H9 (cell line): ENCODE measurements at regions not wholly inside any gene's neighbourhood (a gene's known extent, or its start where the extent isn't known, plus 50 kb on each side); places are given as distances from the start of the nearest gene placed in this dataset.

Experiments used
- DNase-seq: peaks from one replicate; pipeline ENCODE4 v3.0.0-alpha.2; 2017
- H2AFZ ChIP-seq: one replicate; pipeline ENCODE4 v1.6.1; 2013; ENCODE audit warnings: mild to moderate bottlenecking, low read length, control low read depth, moderate library complexity
- H2AK5ac ChIP-seq: 2 replicates; pipeline ENCODE4 v1.6.1; 2013; ENCODE audit warnings: low read length, control low read depth, mixed read lengths; ENCODE audit not compliant: insufficient read length
- H2BK120ac ChIP-seq: one replicate; pipeline ENCODE4 v1.6.1; 2013; ENCODE audit warnings: low read depth, mild to moderate bottlenecking, low read length, control low read depth, inconsistent platforms; ENCODE audit not compliant: poor library complexity, severe bottlenecking
- H2BK12ac ChIP-seq: 2 replicates; pipeline ENCODE4 v1.6.1; 2013; ENCODE audit warnings: low read length, control low read depth, mixed read lengths, low read depth; ENCODE audit not compliant: insufficient read length
- H2BK15ac ChIP-seq: 2 replicates; pipeline ENCODE4 v1.6.1; 2013; ENCODE audit warnings: low read depth, low read length, control low read depth
- H2BK20ac ChIP-seq: one replicate; pipeline ENCODE4 v1.6.1; 2013; ENCODE audit warnings: low read depth, mild to moderate bottlenecking, low read length, control low read depth, inconsistent platforms; ENCODE audit not compliant: poor library complexity, severe bottlenecking
- H2BK5ac ChIP-seq: 2 replicates; pipeline ENCODE4 v1.6.1; 2013; ENCODE audit warnings: low read length, control low read depth, mixed read lengths; ENCODE audit not compliant: insufficient read length
- H3K14ac ChIP-seq: 2 replicates; pipeline ENCODE4 v1.6.1; 2013; ENCODE audit warnings: low read length, control low read depth; ENCODE audit not compliant: insufficient read depth
- H3K18ac ChIP-seq: 2 replicates; pipeline ENCODE4 v1.6.1; 2013; ENCODE audit warnings: low read depth, mild to moderate bottlenecking, mixed read lengths, low read length, control low read depth; ENCODE audit not compliant: insufficient read length
- H3K23ac ChIP-seq: 2 replicates; pipeline ENCODE4 v1.6.1; 2013; ENCODE audit warnings: low read length, control low read depth, mixed read lengths, low read depth; ENCODE audit not compliant: insufficient read length
- H3K23me2 ChIP-seq: 2 replicates; pipeline ENCODE4 v1.6.1; 2013; ENCODE audit warnings: low read depth, mild to moderate bottlenecking, mixed read lengths, low read length, control low read depth; ENCODE audit not compliant: insufficient read length, poor library complexity, severe bottlenecking
- H3K27ac ChIP-seq: 2 replicates; pipeline ENCODE4 v1.5.1; 2013; ENCODE audit warnings: low read length, control low read depth, mixed read lengths, low read depth; ENCODE audit not compliant: insufficient read length
- H3K27me3 ChIP-seq: 2 replicates; pipeline ENCODE4 v1.6.1; 2013; ENCODE audit warnings: low read length, control low read depth, inconsistent platforms; ENCODE audit not compliant: insufficient read depth
- H3K4ac ChIP-seq: 2 replicates; pipeline ENCODE4 v1.6.1; 2013; ENCODE audit warnings: low read depth, mild to moderate bottlenecking, control low read depth, inconsistent platforms, low read length, moderate library complexity
- H3K4me1 ChIP-seq: 2 replicates; pipeline ENCODE4 v1.6.1; 2013; ENCODE audit warnings: low read length, control low read depth, inconsistent platforms; ENCODE audit not compliant: insufficient read depth
- H3K4me2 ChIP-seq: 2 replicates; pipeline ENCODE4 v1.6.1; 2013; ENCODE audit warnings: low read length, control low read depth, mixed read lengths; ENCODE audit not compliant: insufficient read length, insufficient read depth
- H3K56ac ChIP-seq: 2 replicates; pipeline ENCODE4 v1.6.1; 2013; ENCODE audit warnings: low read depth, mild to moderate bottlenecking, mixed read lengths, low read length, control low read depth; ENCODE audit not compliant: insufficient read length
- H3K79me1 ChIP-seq: 2 replicates; pipeline ENCODE4 v1.6.1; 2013; ENCODE audit warnings: low read depth, mild to moderate bottlenecking, moderate library complexity, low read length, control low read depth, inconsistent platforms; ENCODE audit not compliant: insufficient read depth, poor library complexity, severe bottlenecking
- H3K79me2 ChIP-seq: 2 replicates; pipeline ENCODE4 v1.6.1; 2013; ENCODE audit warnings: low read length, control low read depth, inconsistent platforms; ENCODE audit not compliant: insufficient read depth
- H3K9ac ChIP-seq: 2 replicates; pipeline ENCODE4 v1.6.1; 2013; ENCODE audit warnings: low read length, control low read depth, mixed read lengths; ENCODE audit not compliant: insufficient read length; ENCODE audit errors: extremely low read depth
- H3K9me3 ChIP-seq: one replicate; pipeline ENCODE4 v1.6.1; 2013; ENCODE audit warnings: low read depth, low read length, inconsistent platforms; ENCODE audit not compliant: control insufficient read depth
- H3T11ph ChIP-seq: one replicate; pipeline ENCODE4 v1.6.1; 2013; ENCODE audit warnings: mild to moderate bottlenecking, low read length, control low read depth, inconsistent platforms
- H4K20me1 ChIP-seq: one replicate; pipeline ENCODE4 v1.6.1; 2013; ENCODE audit not compliant: control insufficient read depth, insufficient read length, insufficient read depth
- H4K5ac ChIP-seq: 2 replicates; pipeline ENCODE4 v1.6.1; 2013; ENCODE audit warnings: low read depth, mild to moderate bottlenecking, mixed read lengths, low read length, control low read depth; ENCODE audit not compliant: insufficient read length
- H4K8ac ChIP-seq: replicated peaks from 2 replicates; pipeline ENCODE4 v1.6.1; 2013; ENCODE audit warnings: low read length, control low read depth, mixed read lengths, low read depth; ENCODE audit not compliant: insufficient read length
- H4K91ac ChIP-seq: 2 replicates; pipeline ENCODE4 v1.6.1; 2013; ENCODE audit warnings: low read depth, mild to moderate bottlenecking, moderate library complexity, mixed read lengths, low read length, control low read depth; ENCODE audit not compliant: insufficient read length
- H3K27ac Mint-ChIP-seq, 3 experiments: 2 replicates in 2 of 3; 3 replicates in 1 of 3; pipeline ENCODE4 v1.8.0; 2020 to 2021; ENCODE audit warnings: mixed read lengths in 3 of 3, mild to moderate bottlenecking in 1 of 3, moderate library complexity in 1 of 3
- H3K27me3 Mint-ChIP-seq: 2 replicates; pipeline ENCODE4 v1.8.0; 2021; ENCODE audit warnings: low read depth, mild to moderate bottlenecking, moderate library complexity, mixed read lengths
- H3K36me3 Mint-ChIP-seq, 3 experiments: 2 replicates in 2 of 3; 3 replicates in 1 of 3; pipeline ENCODE4 v1.8.0; 2020 to 2021; ENCODE audit warnings: low read depth in 3 of 3, mixed read lengths in 3 of 3; ENCODE audit not compliant: insufficient read depth in 1 of 3
- H3K4me1 Mint-ChIP-seq, 2 experiments: 2 replicates each; pipeline ENCODE4 v1.8.0; 2020; ENCODE audit warnings: mixed read lengths in 2 of 2
- H3K4me3 Mint-ChIP-seq, 2 experiments: 2 replicates in 1 of 2; 3 replicates in 1 of 2; pipeline ENCODE4 v1.8.0; 2020 to 2021; ENCODE audit warnings: mild to moderate bottlenecking in 2 of 2, mixed read lengths in 2 of 2, moderate library complexity in 1 of 2
- H3K9me3 Mint-ChIP-seq, 2 experiments: 2 replicates in 1 of 2; 3 replicates in 1 of 2; pipeline ENCODE4 v1.8.0; 2020; ENCODE audit warnings: mild to moderate bottlenecking in 2 of 2, mixed read lengths in 2 of 2, moderate library complexity in 1 of 2
- WGBS: extraction: QIAGEN DNeasy Blood & Tissue Kit; methylation state at CpG from one replicate; pipeline ENCODE4 v1.1.7; 2013; ENCODE audit warnings: missing lambda C conversion rate, low lambda C conversion rate, mixed read lengths; ENCODE audit not compliant: insufficient read length; ENCODE audit errors: extremely low coverage; 5-methylcytosine and 5-hydroxymethylcytosine counted together
- TF ChIP-seq, protein P1 (sequence below): fragments of 200-600 bp; sonication (generic); conservative IDR thresholded peaks from 3 replicates; pipeline ENCODE4 v1.8.0; 2021; ENCODE audit warnings: antibody characterized with exemption, mild to moderate bottlenecking

DNA sequence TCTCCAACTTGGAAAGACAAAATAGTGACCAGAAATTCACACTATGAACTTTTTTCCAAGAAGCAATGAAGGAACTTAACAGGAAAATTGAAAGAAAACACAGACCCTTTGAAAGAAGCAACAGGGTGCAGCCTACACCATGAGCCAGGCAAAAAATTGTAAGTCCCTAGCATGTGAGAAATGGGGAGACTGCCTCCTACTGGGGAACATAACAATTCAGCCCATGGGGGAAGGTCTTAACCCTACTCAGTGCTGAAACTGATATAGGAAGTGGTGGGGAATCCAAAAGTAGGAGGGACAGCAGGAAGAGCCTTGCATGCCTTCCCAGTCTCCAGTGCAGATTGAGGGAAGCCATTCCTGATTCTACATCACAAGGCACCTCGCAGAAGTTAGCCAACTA is 235.1 kb upstream of the UFL1 start:
- no peaks in the 10 kb centered on the region; a peak in 1 of 7 replicates for H3K36me3 Mint-ChIP-seq
- H3K27ac Mint-ChIP-seq, result no peak overlapping the region; a peak in 1 of 7 replicates

More for the DNA sequence above, 235.1 kb upstream of the UFL1 start:
- no peak overlapping the region for H2AK5ac ChIP-seq
- H3K79me1 ChIP-seq, result no peaks in the 10 kb centered on the region
- H3K14ac ChIP-seq, result no peak overlapping the region
- no peak overlapping the region for H2BK20ac ChIP-seq
- H4K8ac ChIP-seq, result no peak overlapping the region
- H3K4ac ChIP-seq, result no peak overlapping the region
- H2BK15ac ChIP-seq, result no peak overlapping the region
- H4K5ac ChIP-seq, result no peak overlapping the region
- H2BK5ac ChIP-seq, result no peak overlapping the region
- no peak overlapping the region for H2AFZ ChIP-seq
- Mint-ChIP-seq H3K4me1 (0 out of 4 replicates have a peak, but pooled peaks cover 0 to 4% of the 10 kb centered on the region in 2 experiments), H3K4me3 (no peak overlapping the region), H3K27me3 (no peaks in the 10 kb centered on the region), H3K9me3 (no peaks in the 10 kb centered on the region)
- H3T11ph ChIP-seq, result no peak overlapping the region
- H3K4me2 ChIP-seq, result no peak overlapping the region
- H3K4me1 ChIP-seq, result no peaks in the 10 kb centered on the region
- no peak for DNase-seq
- H3K56ac ChIP-seq, result no peak overlapping the region
- no peaks in the 10 kb centered on the region for H3K9me3 ChIP-seq
- H3K27ac ChIP-seq, result no peak overlapping the region
- WGBS, result no CpG with 5 or more reads among the region's 1 CpG
- H3K23ac ChIP-seq, result no peak overlapping the region
- no peak overlapping the region for H3K9ac ChIP-seq
- TF ChIP-seq, protein P1, sequence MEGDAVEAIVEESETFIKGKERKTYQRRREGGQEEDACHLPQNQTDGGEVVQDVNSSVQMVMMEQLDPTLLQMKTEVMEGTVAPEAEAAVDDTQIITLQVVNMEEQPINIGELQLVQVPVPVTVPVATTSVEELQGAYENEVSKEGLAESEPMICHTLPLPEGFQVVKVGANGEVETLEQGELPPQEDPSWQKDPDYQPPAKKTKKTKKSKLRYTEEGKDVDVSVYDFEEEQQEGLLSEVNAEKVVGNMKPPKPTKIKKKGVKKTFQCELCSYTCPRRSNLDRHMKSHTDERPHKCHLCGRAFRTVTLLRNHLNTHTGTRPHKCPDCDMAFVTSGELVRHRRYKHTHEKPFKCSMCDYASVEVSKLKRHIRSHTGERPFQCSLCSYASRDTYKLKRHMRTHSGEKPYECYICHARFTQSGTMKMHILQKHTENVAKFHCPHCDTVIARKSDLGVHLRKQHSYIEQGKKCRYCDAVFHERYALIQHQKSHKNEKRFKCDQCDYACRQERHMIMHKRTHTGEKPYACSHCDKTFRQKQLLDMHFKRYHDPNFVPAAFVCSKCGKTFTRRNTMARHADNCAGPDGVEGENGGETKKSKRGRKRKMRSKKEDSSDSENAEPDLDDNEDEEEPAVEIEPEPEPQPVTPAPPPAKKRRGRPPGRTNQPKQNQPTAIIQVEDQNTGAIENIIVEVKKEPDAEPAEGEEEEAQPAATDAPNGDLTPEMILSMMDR, result peak; percentile 54
- H3K23me2 ChIP-seq, result no peaks in the 10 kb centered on the region
- no peak overlapping the region for H3K18ac ChIP-seq
- no peaks in the 10 kb centered on the region for H3K79me2 ChIP-seq
- H4K20me1 ChIP-seq, result no peaks in the 10 kb centered on the region
- no peak overlapping the region for H4K91ac ChIP-seq
- no peaks in the 10 kb centered on the region for H3K27me3 ChIP-seq
- no peak overlapping the region for H2BK120ac ChIP-seq
- H2BK12ac ChIP-seq, result no peak overlapping the region
